CD4-positive, alpha-beta T cell treated with Interleukin-21 for 1 hour (primary cell): ENCODE measurements at regions not wholly inside any gene's neighbourhood (a gene's known extent, or its start where the extent isn't known, plus 50 kb on each side); places are given as distances from the start of the nearest gene placed in this dataset.
"Not testable (repeated sequence)": the region's sequence is repeated elsewhere in the genome, so short reads cannot be mapped to it uniquely, and the experiment has no call there.

Experiments
- DNase-seq: peaks from one replicate; pipeline ENCODE4 v3.0.0-alpha.2; 2020

- no peak for DNase-seq
These were observed 581.5 kb downstream of the TBL1XR1 start for GRCh38 chr3:176615826-176616225.

GRCh38 chr3:176611703-176612102, 585.6 kb downstream of the TBL1XR1 start:
- no peak for DNase-seq

- no peak for DNase-seq
These were observed 587.9 kb downstream of the TBL1XR1 start for GRCh38 chr3:176609361-176609760.

- DNase-seq = not testable (repeated sequence)
These were observed 591.7 kb downstream of the TBL1XR1 start for GRCh38 chr3:176605553-176605952.

GRCh38 chr3:176595307-176595706, 602.0 kb downstream of the TBL1XR1 start:
- no peak for DNase-seq

- DNase-seq = no peak
These were observed 606.6 kb downstream of the TBL1XR1 start for GRCh38 chr3:176590722-176591121.

- no peak for DNase-seq
These were observed 610.2 kb downstream of the TBL1XR1 start for GRCh38 chr3:176587089-176587488.

- DNase-seq = no peak
These were observed 612.7 kb downstream of the TBL1XR1 start for GRCh38 chr3:176584413-176585176.

GRCh38 chr3:176583956-176584355, 613.3 kb downstream of the TBL1XR1 start:
- DNase-seq = no peak

GRCh38 chr3:176581589-176581988, 615.7 kb downstream of the TBL1XR1 start:
- no peak for DNase-seq

GRCh38 chr3:176579711-176580185, 617.5 kb downstream of the TBL1XR1 start:
- no peak for DNase-seq

- no peak for DNase-seq
These were observed 619.0 kb downstream of the TBL1XR1 start for GRCh38 chr3:176578316-176578715.

- DNase-seq = no peak
These were observed 619.8 kb downstream of the TBL1XR1 start for GRCh38 chr3:176577447-176577846.

- DNase-seq = no peak
These were observed 622.5 kb downstream of the TBL1XR1 start for GRCh38 chr3:176574786-176575185.

GRCh38 chr3:176571926-176572325, 625.4 kb downstream of the TBL1XR1 start:
- no peak for DNase-seq

GRCh38 chr3:176570992-176571391, 626.3 kb downstream of the TBL1XR1 start:
- no peak for DNase-seq

GRCh38 chr3:176568189-176568588, 629.1 kb downstream of the TBL1XR1 start:
- DNase-seq = no peak

GRCh38 chr3:176566757-176567156, 630.5 kb downstream of the TBL1XR1 start:
- DNase-seq = no peak

- no peak for DNase-seq
These were observed 635.0 kb downstream of the TBL1XR1 start for GRCh38 chr3:176562331-176562730.

GRCh38 chr3:176561826-176562225, 635.5 kb downstream of the TBL1XR1 start:
- DNase-seq = no peak

GRCh38 chr3:176554791-176555654, 642.3 kb downstream of the TBL1XR1 start:
- no peak for DNase-seq

GRCh38 chr3:176554264-176554663, 643.0 kb downstream of the TBL1XR1 start:
- DNase-seq = no peak

- no peak for DNase-seq
These were observed 670.3 kb downstream of the TBL1XR1 start for GRCh38 chr3:176526942-176527341.

GRCh38 chr3:176526225-176526624, 671.1 kb downstream of the TBL1XR1 start:
- no peak for DNase-seq
